HG02763 (cell line): ENCODE measurements at regions not wholly inside any gene's neighbourhood (a gene's known extent, or its start where the extent isn't known, plus 50 kb on each side); places are given as distances from the start of the nearest gene placed in this dataset.

Source experiments
- ATAC-seq: cut with Tn5 transposase; IDR thresholded peaks from one replicate; pipeline ENCODE4 v1.9.1; 2021; ENCODE audit warnings: mild to moderate bottlenecking, moderate library complexity; ENCODE audit not compliant: unreplicated experiment

DNA sequence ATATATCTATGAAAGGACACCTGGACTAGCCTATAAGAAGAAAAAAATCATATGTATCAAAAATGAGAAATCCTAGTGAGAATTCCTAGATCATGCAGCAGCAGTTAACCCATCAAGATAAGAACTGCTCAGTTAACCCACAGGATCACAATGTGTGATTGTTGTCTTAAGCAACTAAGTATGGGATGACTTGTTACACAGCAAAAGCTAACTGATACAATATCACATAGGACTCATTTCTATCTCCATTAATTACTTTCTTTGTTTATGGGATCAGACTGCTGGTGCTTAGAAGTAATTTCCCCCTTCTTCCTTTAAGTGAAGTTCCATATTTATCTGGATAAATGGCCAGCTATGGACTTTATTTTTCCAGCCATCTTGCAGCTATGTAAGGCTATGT is 280.8 kb upstream of the MARCKS start:
- ATAC-seq, result no peak

DNA sequence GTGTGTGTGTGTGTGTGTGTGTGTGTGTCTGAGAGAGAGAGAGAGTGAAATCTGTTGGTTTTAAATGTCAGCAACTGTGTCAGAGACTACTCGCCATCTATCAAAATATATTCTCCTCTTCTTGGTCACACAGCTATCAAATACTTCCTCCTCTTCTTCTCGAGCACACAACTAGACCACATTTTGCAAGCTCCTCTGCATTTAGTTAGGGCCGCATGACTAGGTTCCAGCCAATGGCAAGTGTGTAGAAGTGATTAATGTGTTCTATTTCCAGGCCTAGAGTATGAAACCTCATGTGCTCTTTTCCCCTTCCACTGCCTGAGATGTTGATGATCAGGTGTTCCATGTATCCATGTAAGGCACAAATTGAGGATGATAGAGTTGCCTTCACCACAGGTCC is 278.5 kb upstream of the MARCKS start:
- no peak for ATAC-seq

DNA sequence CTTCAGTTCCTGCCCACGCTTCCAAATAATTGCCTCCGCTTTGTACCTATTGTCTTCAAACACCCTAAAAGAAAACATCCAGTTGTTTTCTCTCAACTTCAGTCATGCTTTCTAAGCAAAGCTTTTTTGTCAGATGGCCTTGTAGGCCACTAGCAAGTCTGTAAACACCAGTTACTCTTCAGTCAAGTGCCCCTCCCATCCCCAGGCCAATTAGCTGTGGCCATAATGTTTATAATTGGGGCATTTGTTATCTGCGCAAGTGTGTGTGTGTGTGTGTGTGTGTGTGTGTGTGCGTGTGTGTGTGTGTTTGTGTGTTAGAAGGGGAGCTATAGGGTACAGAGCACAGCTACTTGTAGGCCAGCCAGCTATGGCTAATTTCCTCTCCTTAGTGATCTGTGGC is 272.4 kb upstream of the MARCKS start:
- ATAC-seq, result no peak

DNA sequence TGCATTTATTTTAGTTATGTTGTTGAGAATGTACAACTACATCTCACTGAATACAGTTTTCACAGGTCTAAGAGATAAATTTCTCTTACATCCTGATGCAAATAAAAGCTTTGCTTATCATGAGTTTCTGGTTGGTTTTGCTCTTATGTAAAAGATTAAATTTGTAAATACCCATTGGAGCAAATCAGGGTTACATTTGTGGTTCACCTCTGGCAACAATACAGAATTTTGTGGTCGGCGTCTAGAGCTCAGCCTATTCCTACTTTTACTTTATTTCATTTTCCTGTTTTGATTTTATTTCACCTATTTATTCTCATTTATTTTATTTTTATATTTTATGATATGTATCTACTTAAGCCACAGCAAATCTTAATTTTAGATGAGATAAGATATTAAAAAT is 271.9 kb upstream of the MARCKS start:
- no peak for ATAC-seq

DNA sequence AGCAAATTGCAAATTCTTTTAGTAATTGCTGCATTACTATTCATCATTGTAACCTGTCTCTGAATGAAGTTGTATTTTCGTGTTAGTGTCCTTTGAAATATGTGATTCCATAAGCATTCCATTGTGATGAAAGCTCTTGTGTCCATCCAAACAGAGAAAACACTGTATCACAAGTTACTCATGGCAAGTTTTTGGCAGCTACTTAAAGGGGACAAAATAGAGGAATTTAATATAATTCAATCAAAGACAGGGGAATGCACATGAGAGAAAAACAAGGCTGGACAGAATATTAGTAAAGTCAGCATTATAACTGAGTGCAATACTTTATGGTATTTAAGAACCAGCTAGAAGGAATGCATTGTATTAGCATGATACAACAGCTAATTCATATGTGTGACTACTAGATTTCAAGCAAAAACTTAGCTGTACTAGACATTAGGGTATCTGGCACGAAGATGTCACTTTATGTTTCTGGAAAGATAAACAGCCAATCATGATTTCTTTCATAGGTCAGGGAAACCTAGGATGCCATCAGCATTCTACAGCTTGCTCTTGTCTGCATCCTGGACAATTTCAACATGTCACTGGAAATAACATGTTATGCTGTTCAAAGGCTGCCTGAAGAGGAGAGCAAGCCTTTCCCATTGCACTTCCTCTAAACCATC is 270.6 kb upstream of the MARCKS start:
- ATAC-seq, result no peak

DNA sequence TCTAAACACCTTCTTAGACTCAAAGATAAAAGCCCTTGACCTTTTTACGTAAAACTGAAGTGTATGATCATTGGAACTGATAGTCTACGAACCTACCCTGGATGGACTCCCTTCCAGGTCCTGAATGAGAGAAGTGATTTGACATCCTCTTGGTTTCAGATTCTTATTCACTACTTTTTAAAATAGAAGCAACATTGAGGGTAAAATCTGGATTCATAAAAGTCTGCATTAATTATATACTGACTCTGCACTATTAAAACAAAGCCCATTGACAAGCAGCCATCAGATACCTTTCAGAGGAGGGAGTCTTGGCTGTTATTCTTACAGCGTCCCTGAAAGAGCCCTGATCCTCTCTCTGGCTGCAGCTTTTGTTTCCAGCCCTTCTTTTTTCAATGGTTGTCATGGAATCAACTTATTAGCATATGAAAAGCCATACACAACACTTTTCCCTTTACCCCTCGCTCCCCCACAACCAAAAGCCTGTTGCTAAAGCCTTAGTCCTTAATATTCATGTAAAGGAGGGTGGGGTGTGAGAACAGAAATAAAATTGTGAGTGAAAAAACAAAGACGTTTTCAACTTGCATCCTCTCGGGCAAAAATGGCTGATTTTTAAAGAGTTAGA is 270.0 kb upstream of the MARCKS start:
- no peak for ATAC-seq

DNA sequence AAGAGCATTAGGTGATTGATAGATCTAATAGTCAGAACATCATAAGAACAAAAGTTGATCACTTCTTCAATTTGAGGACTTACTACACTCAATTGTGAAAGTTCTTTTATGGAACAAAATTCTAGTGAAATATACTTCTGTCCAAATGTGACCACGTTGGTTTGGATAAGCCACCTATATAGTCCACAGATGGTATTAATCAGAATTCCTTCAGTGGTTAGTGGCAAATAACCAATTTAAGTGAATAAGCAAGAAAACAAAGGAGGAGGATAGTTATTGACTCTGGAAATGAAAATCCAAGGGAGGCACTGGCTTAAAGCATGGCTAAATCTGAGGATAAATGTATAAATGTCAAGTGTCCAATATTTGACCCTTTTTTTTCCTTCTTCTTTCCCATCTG is 268.5 kb upstream of the MARCKS start:
- no peak for ATAC-seq

DNA sequence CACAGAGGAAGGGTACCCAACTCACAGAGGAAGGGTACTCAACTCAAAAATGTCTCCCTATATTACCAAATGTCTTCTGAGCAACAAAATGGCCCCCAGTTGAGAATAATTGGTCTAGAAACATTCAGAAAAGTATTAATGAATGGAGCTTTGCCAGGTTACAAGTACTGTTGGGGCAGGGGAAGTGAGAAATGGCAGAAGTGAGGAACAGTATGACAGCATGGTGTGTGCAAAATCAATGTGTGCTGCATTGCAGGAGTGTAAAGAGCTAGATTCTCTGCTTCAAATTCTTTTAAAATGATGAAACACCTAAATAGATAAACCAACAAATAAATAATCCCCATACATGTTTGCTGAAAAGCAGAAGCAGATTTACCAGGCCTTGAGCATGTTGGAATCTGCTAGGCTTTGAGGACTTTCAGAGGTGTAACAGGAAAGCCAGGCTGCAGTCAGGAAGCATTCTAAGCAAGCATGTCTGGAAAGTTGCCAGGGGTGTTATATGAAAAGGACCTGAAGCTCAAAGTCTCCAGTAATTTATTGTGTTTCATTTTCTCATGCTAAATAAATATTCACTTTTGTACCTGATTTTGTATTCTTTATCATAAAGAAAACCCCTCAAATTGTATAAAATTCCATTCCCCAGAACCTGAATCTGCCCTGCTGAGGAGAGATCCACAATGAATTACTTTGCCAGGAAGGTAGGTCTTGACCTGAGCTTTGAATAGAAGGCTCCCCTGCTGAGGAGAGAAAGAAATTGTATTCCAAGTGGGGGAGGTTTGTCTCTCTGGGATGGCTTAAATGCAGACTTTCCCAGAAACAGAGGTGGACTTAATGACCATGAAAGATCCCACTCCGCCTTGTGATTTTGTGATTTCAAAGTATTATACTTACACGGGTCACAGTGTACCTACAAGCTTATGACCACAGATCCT is 265.0 kb upstream of the MARCKS start:
- peak; percentile 48 for ATAC-seq

DNA sequence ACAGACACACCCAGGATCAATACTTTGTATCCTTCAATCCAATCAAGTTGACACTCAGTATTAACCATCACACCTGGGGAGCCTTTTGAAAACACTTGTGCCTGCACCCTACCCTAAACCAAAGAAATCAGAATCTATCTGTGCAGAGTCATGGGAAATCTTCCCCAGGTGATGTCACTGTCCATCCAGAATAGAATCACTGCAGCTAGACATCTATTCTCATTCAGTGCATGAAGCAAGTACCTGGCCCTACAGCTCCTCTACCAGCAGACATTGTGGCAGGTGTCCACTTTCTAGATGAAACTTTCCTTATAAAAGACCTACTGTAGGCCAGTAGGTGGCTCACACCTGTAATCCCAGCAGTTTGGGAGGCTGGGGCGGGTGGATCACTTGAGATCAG is 262.4 kb upstream of the MARCKS start:
- no peak for ATAC-seq

DNA sequence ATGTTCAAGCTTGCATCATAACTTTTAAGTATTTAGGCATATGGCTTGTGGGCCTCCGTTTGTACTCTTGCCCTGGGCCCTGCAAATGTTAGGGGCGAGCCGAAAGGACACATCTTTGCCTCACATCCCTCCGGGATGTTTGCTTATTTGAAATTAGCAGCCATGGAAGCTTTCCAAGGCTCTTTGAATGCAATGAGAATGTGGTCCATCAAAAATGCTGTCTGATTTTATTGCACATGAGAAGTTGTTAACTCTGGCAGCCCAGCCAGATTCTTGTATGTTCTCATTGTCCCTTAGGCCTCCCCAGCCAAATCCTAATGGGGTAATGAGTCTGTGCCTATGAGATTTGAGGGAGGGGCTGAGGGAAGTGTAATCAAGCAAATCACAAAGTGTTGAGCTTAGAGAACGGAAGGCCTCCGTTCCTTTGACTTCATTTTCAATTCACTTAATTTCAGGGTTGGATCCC is 261.2 kb upstream of the MARCKS start:
- no peak for ATAC-seq

DNA sequence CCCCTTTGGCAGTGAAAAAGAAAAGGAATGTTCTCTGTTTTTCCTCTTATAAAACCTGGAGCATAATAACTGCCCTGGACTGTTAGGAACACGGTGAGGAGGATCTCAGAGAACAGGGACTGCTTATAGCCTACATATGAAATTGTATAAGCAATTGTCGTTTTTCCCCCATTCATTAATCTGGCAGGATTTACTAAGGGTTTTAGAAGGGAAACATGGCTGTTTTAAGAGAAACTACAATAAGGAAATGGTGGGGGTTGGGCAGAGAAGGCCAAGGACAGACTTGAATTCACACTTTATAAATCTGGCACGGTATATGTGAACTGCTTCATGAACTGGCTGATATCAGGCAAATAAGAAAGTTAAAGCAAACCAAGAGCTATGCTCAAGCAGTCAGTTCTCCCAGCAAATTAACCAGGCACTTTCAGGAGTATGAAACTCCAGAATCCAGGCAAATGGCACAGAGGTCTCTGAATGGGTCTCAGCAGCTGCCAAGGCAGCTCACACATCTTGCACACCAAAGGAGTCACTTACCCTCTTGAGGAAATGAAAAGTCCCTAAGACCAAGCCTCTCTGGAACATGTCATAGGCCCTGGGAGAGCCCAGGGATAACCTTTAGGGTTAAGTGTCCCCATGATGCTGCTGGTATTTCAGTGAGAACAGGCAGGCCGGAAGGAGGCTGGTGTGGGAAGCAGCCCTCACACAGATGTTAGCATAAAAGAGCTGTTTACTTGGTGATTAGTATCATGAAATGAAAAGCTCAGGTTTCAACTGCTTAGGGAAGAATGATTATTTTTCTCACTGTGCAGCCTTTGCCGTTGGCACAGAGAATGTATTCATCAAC is 260.5 kb upstream of the MARCKS start:
- no peak for ATAC-seq

DNA sequence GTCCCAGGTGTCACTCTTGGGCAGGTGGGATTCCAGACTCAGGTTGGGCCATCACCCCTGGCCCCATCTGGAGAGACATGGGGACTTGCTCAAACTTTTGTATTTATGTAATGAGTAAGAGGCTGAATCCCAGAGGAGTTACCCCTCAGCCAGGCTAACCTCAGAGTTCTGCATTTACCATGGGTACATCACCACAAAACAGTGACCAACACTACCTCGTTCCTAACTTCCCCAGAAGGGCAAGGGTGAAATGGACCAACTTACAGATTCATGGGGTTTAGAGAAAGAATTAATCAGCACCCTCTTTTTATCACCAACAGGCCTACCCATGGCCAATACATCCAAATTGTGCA is 259.9 kb upstream of the MARCKS start:
- no peak for ATAC-seq

DNA sequence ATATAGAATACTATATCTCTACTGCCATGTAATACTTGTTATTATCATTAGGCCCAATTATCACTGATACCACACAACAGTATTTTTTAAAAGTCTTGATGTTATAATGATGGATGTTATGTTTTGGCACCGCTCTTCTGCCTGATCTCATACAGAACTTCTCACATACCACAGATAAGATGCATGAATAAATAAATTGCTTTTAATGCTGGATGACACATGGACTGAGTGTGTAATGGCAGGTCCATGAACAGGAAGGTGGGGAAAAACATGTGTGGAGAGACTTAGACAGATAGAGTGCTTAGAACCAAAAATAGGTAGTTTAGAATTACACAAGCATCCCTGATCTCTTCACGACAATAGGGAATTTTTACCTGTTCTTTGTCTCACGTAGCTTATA is 258.4 kb upstream of the MARCKS start:
- ATAC-seq, result no peak

DNA sequence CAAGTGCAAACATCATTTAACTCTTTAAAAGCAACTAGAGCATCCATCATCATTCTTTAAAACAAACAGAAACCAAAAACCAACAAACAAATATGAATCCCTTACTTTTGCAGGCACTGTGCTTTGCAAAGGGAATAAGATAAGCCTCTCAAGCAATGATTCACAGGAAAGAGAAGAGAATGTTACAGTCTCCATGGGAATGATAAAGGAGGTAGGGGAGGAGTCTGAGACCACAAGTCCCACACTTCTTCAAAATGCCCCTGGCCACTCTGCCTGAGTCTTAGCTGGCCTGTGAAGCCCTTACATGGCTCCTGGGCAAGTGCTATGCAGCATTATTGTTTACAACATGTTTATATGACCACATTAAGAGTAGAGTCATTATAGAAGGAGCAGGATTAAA is 257.7 kb upstream of the MARCKS start:
- ATAC-seq, result no peak

DNA sequence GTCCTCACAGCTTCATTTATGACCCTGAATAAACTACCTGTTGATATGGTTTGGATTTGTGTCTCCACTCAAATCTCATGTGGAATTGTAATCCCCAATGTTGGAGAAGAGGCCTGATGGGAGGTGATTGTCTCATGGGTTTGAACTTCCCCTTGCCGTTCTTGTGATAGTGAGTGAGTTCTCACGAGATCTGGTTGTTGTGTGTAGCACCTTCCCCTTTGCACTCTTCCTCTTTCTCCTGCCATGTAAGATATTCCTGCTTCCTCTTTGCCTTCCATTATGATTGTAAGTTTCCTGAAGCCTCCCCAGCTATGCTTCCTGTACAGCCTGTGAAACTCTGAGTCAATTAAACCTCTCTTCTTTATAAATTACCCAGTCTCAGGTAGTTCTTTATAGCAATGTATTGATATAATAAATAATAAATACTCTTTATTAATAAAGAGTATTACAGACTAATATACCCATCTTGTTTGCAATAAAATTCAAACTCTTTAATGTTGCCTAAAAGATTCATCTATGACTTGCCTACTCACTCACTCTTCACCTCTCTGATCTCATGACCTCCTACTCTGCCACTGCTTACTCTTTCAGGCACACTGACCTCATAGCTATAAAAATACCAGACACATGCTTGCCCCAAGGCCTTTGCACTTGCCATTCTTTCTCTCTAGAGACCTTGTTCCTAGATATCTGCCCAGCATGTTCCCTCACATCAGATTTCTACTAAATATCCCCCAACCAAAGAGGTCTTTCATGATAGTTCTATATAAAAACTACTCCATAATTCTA is 256.4 kb upstream of the MARCKS start:
- ATAC-seq, result no peak

DNA sequence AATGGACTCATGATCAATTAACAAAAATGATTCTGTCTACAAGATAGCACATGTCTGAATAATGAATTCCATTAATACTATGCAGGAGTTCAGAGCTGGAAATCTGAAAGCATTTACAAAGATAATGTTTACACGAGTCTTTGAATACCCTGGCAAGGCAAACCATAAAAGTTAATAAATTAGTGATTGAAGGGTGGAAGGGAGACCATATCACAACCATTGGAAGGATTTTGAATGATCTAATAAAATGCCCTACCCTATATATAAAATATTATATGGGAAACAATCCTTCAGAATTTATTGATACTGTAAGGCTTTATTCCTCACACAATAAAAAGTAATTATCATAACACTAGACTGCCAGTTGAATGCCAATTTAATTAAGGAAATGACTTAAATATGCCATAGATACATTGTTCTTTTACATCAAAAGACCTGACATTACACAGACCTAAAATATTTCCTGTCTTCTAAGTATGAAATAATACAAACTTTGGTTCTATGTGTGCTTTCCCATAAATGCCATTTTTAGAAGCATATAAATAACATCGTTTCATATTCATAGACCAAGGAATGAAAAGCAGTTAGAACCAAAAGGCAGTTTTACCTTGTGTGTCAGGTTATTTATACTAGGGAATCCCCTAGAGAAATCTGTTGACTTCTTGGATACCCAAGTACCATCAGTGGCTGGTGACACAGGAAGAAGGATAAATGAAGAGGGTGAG is 249.2 kb upstream of the MARCKS start:
- no peak for ATAC-seq

DNA sequence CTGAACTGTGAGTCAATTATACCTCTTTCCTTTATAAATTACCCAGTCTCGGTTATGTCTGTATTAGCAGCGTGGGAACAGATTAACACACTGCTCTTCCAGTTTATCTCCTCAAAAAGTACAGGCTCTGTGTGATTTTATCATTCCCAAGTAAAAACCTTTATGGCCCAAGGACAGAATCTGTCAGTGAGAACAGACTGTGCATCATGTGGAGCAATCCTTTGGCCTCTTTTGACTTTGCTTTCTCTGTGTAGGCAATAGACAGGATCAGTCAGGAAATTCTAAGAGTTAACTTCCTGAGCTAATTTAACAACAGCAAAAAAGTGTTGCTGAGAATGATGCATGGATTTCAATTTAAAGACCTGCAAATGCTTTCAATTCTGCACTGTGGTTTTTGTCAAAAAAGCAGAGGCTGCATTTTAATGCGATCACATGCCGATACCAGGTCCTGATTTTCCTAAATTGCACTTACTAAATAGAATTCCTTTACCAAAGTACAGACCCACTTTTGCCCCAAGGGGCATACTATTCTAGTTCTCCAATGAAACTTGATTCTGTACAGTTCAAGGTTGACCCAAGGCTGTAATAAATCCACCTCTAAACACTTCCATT is 246.7 kb upstream of the MARCKS start:
- no peak for ATAC-seq

DNA sequence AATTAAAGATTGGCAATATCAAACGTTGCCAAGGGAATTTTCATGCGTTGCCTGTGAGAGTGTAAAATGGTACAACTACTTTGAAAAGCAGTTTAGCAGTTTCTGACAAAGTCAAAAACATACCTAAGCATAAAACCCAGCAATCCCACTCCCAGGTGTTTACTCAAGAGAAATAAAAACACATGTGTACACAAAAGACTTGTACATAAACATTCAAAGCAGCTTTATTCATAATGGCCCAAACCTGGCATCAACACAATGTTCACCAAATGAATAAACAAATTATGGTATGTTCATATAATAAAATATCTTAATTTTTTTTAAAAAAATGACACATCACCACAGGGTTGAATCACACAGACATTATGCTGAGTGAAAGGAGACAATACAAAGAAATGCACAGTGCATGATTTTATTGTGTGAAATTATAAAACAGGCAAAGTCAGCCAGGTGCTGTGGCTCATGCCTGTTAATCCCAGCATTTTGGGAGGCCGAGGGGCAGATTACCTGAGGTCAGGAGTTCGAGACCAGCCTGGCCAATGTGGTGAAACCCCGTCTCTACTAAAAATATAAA is 240.4 kb upstream of the MARCKS start:
- ATAC-seq, result no peak

DNA sequence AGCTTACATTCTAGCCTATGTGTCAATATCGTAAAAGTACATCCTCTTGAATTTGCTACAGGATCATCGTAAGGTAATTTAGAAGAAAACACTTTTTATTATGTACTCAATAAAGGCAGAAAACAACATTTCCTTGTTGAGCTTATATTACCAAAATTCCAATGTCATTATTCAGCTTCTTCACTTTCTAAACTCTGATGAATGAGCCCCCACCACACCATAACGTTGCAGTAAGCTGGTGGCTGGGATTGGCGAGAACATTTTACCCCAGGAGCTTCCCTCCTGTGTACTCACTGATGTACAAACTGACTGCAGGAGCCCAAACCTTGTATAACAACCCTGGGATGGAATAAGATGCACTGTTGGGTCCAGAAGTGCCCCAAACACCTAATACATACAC is 238.1 kb upstream of the MARCKS start:
- no peak for ATAC-seq
